H9 (cell line): ENCODE measurements at regions not wholly inside any gene's neighbourhood (a gene's known extent, or its start where the extent isn't known, plus 50 kb on each side); places are given as distances from the start of the nearest gene placed in this dataset.

Source experiments
- DNase-seq: peaks from one replicate; pipeline ENCODE4 v3.0.0-alpha.2; 2017
- H2AFZ ChIP-seq: one replicate; pipeline ENCODE4 v1.6.1; 2013; ENCODE audit warnings: mild to moderate bottlenecking, low read length, control low read depth, moderate library complexity
- H2AK5ac ChIP-seq: 2 replicates; pipeline ENCODE4 v1.6.1; 2013; ENCODE audit warnings: low read length, control low read depth, mixed read lengths; ENCODE audit not compliant: insufficient read length
- H2BK120ac ChIP-seq: one replicate; pipeline ENCODE4 v1.6.1; 2013; ENCODE audit warnings: low read depth, mild to moderate bottlenecking, low read length, control low read depth, inconsistent platforms; ENCODE audit not compliant: poor library complexity, severe bottlenecking
- H2BK12ac ChIP-seq: 2 replicates; pipeline ENCODE4 v1.6.1; 2013; ENCODE audit warnings: low read length, control low read depth, mixed read lengths, low read depth; ENCODE audit not compliant: insufficient read length
- H2BK15ac ChIP-seq: 2 replicates; pipeline ENCODE4 v1.6.1; 2013; ENCODE audit warnings: low read depth, low read length, control low read depth
- H2BK20ac ChIP-seq: one replicate; pipeline ENCODE4 v1.6.1; 2013; ENCODE audit warnings: low read depth, mild to moderate bottlenecking, low read length, control low read depth, inconsistent platforms; ENCODE audit not compliant: poor library complexity, severe bottlenecking
- H2BK5ac ChIP-seq: 2 replicates; pipeline ENCODE4 v1.6.1; 2013; ENCODE audit warnings: low read length, control low read depth, mixed read lengths; ENCODE audit not compliant: insufficient read length
- H3K14ac ChIP-seq: 2 replicates; pipeline ENCODE4 v1.6.1; 2013; ENCODE audit warnings: low read length, control low read depth; ENCODE audit not compliant: insufficient read depth
- H3K18ac ChIP-seq: 2 replicates; pipeline ENCODE4 v1.6.1; 2013; ENCODE audit warnings: low read depth, mild to moderate bottlenecking, mixed read lengths, low read length, control low read depth; ENCODE audit not compliant: insufficient read length
- H3K23ac ChIP-seq: 2 replicates; pipeline ENCODE4 v1.6.1; 2013; ENCODE audit warnings: low read length, control low read depth, mixed read lengths, low read depth; ENCODE audit not compliant: insufficient read length
- H3K23me2 ChIP-seq: 2 replicates; pipeline ENCODE4 v1.6.1; 2013; ENCODE audit warnings: low read depth, mild to moderate bottlenecking, mixed read lengths, low read length, control low read depth; ENCODE audit not compliant: insufficient read length, poor library complexity, severe bottlenecking
- H3K27ac ChIP-seq: 2 replicates; pipeline ENCODE4 v1.5.1; 2013; ENCODE audit warnings: low read length, control low read depth, mixed read lengths, low read depth; ENCODE audit not compliant: insufficient read length
- H3K27me3 ChIP-seq: 2 replicates; pipeline ENCODE4 v1.6.1; 2013; ENCODE audit warnings: low read length, control low read depth, inconsistent platforms; ENCODE audit not compliant: insufficient read depth
- H3K4ac ChIP-seq: 2 replicates; pipeline ENCODE4 v1.6.1; 2013; ENCODE audit warnings: low read depth, mild to moderate bottlenecking, control low read depth, inconsistent platforms, low read length, moderate library complexity
- H3K4me1 ChIP-seq: 2 replicates; pipeline ENCODE4 v1.6.1; 2013; ENCODE audit warnings: low read length, control low read depth, inconsistent platforms; ENCODE audit not compliant: insufficient read depth
- H3K4me2 ChIP-seq: 2 replicates; pipeline ENCODE4 v1.6.1; 2013; ENCODE audit warnings: low read length, control low read depth, mixed read lengths; ENCODE audit not compliant: insufficient read length, insufficient read depth
- H3K56ac ChIP-seq: 2 replicates; pipeline ENCODE4 v1.6.1; 2013; ENCODE audit warnings: low read depth, mild to moderate bottlenecking, mixed read lengths, low read length, control low read depth; ENCODE audit not compliant: insufficient read length
- H3K79me1 ChIP-seq: 2 replicates; pipeline ENCODE4 v1.6.1; 2013; ENCODE audit warnings: low read depth, mild to moderate bottlenecking, moderate library complexity, low read length, control low read depth, inconsistent platforms; ENCODE audit not compliant: insufficient read depth, poor library complexity, severe bottlenecking
- H3K79me2 ChIP-seq: 2 replicates; pipeline ENCODE4 v1.6.1; 2013; ENCODE audit warnings: low read length, control low read depth, inconsistent platforms; ENCODE audit not compliant: insufficient read depth
- H3K9ac ChIP-seq: 2 replicates; pipeline ENCODE4 v1.6.1; 2013; ENCODE audit warnings: low read length, control low read depth, mixed read lengths; ENCODE audit not compliant: insufficient read length; ENCODE audit errors: extremely low read depth
- H3K9me3 ChIP-seq: one replicate; pipeline ENCODE4 v1.6.1; 2013; ENCODE audit warnings: low read depth, low read length, inconsistent platforms; ENCODE audit not compliant: control insufficient read depth
- H3T11ph ChIP-seq: one replicate; pipeline ENCODE4 v1.6.1; 2013; ENCODE audit warnings: mild to moderate bottlenecking, low read length, control low read depth, inconsistent platforms
- H4K20me1 ChIP-seq: one replicate; pipeline ENCODE4 v1.6.1; 2013; ENCODE audit not compliant: control insufficient read depth, insufficient read length, insufficient read depth
- H4K5ac ChIP-seq: 2 replicates; pipeline ENCODE4 v1.6.1; 2013; ENCODE audit warnings: low read depth, mild to moderate bottlenecking, mixed read lengths, low read length, control low read depth; ENCODE audit not compliant: insufficient read length
- H4K8ac ChIP-seq: replicated peaks from 2 replicates; pipeline ENCODE4 v1.6.1; 2013; ENCODE audit warnings: low read length, control low read depth, mixed read lengths, low read depth; ENCODE audit not compliant: insufficient read length
- H4K91ac ChIP-seq: 2 replicates; pipeline ENCODE4 v1.6.1; 2013; ENCODE audit warnings: low read depth, mild to moderate bottlenecking, moderate library complexity, mixed read lengths, low read length, control low read depth; ENCODE audit not compliant: insufficient read length
- H3K27ac Mint-ChIP-seq, 3 experiments: 2 replicates in 2 of 3; 3 replicates in 1 of 3; pipeline ENCODE4 v1.8.0; 2020 to 2021; ENCODE audit warnings: mixed read lengths in 3 of 3, mild to moderate bottlenecking in 1 of 3, moderate library complexity in 1 of 3
- H3K27me3 Mint-ChIP-seq: 2 replicates; pipeline ENCODE4 v1.8.0; 2021; ENCODE audit warnings: low read depth, mild to moderate bottlenecking, moderate library complexity, mixed read lengths
- H3K36me3 Mint-ChIP-seq, 3 experiments: 2 replicates in 2 of 3; 3 replicates in 1 of 3; pipeline ENCODE4 v1.8.0; 2020 to 2021; ENCODE audit warnings: low read depth in 3 of 3, mixed read lengths in 3 of 3; ENCODE audit not compliant: insufficient read depth in 1 of 3
- H3K4me1 Mint-ChIP-seq, 2 experiments: 2 replicates each; pipeline ENCODE4 v1.8.0; 2020; ENCODE audit warnings: mixed read lengths in 2 of 2
- H3K4me3 Mint-ChIP-seq, 2 experiments: 2 replicates in 1 of 2; 3 replicates in 1 of 2; pipeline ENCODE4 v1.8.0; 2020 to 2021; ENCODE audit warnings: mild to moderate bottlenecking in 2 of 2, mixed read lengths in 2 of 2, moderate library complexity in 1 of 2
- H3K9me3 Mint-ChIP-seq, 2 experiments: 2 replicates in 1 of 2; 3 replicates in 1 of 2; pipeline ENCODE4 v1.8.0; 2020; ENCODE audit warnings: mild to moderate bottlenecking in 2 of 2, mixed read lengths in 2 of 2, moderate library complexity in 1 of 2
- WGBS: extraction: QIAGEN DNeasy Blood & Tissue Kit; methylation state at CpG from one replicate; pipeline ENCODE4 v1.1.7; 2013; ENCODE audit warnings: missing lambda C conversion rate, low lambda C conversion rate, mixed read lengths; ENCODE audit not compliant: insufficient read length; ENCODE audit errors: extremely low coverage; 5-methylcytosine and 5-hydroxymethylcytosine counted together
- TF ChIP-seq, protein P1 (sequence below): fragments of 200-600 bp; sonication (generic); conservative IDR thresholded peaks from 3 replicates; pipeline ENCODE4 v1.8.0; 2021; ENCODE audit warnings: antibody characterized with exemption, mild to moderate bottlenecking

DNA sequence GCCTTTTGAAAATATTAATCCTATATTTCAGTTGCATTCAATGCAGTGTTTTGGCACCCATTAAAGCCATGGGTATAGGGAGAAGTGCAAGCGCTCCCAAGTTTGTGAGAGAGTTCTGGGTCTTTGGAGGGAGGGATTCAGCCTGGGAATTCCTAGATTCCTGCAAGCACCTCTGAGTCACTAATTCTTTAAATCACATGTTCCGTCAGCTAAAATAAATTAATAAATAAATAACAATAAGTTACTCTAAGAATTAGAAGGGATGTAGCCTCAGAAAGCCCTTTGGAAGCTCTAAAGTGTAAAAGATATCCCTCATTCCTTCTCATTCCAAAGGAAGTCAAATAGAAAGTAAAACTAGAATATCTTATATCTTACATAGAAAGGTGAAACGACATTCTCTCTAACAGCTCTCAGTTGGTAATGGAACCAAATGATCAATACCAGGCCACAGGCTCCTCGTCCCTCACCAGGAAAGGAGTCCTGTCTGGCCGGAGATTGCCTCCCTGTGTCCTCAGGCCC is 222.4 kb upstream of the RBBP8 start:
- no peak for DNase-seq
- no peak overlapping the region for H3K4me3 Mint-ChIP-seq
- Histone ChIP-seq H3K23me2 (no peaks in the 10 kb centered on the region), H2BK12ac (no peak overlapping the region), H2BK20ac (no peak overlapping the region), H3K18ac (no peak overlapping the region), H3K23ac (no peak overlapping the region), H4K91ac (no peak overlapping the region), H2BK5ac (no peak overlapping the region), H3K4ac (no peak overlapping the region), H3K9me3 (no peaks in the 10 kb centered on the region), H3T11ph (no peak overlapping the region), H3K14ac (no peak overlapping the region), H4K5ac (no peak overlapping the region), H2AK5ac (no peak overlapping the region), H3K4me2 (no peak overlapping the region), H2BK120ac (no peak overlapping the region), H3K9ac (no peak overlapping the region), H3K79me1 (no peaks in the 10 kb centered on the region), H3K56ac (no peak overlapping the region), H3K4me1 (no peaks in the 10 kb centered on the region), H3K27ac (no peak overlapping the region), H3K79me2 (no peaks in the 10 kb centered on the region), H2AFZ (no peak overlapping the region), H4K8ac (no peak overlapping the region), H3K27me3 (no peaks in the 10 kb centered on the region), H2BK15ac (no peak overlapping the region), H4K20me1 (no peaks in the 10 kb centered on the region)
- no peaks in the 10 kb centered on the region for H3K36me3 Mint-ChIP-seq
- H3K9me3 Mint-ChIP-seq = no peaks in the 10 kb centered on the region
- TF ChIP-seq, protein P1, sequence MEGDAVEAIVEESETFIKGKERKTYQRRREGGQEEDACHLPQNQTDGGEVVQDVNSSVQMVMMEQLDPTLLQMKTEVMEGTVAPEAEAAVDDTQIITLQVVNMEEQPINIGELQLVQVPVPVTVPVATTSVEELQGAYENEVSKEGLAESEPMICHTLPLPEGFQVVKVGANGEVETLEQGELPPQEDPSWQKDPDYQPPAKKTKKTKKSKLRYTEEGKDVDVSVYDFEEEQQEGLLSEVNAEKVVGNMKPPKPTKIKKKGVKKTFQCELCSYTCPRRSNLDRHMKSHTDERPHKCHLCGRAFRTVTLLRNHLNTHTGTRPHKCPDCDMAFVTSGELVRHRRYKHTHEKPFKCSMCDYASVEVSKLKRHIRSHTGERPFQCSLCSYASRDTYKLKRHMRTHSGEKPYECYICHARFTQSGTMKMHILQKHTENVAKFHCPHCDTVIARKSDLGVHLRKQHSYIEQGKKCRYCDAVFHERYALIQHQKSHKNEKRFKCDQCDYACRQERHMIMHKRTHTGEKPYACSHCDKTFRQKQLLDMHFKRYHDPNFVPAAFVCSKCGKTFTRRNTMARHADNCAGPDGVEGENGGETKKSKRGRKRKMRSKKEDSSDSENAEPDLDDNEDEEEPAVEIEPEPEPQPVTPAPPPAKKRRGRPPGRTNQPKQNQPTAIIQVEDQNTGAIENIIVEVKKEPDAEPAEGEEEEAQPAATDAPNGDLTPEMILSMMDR = no peak
- no peaks in the 10 kb centered on the region for H3K27me3 Mint-ChIP-seq
- H3K27ac Mint-ChIP-seq = no peak overlapping the region
- H3K4me1 Mint-ChIP-seq = peaks cover 6 to 7% of the 10 kb centered on the region in 2 experiments
- WGBS = no CpG with 5 or more reads among the region's 5 CpGs
